Epithelial cell of proximal tubule (primary cell): ENCODE measurements at regions not wholly inside any gene's neighbourhood (a gene's known extent, or its start where the extent isn't known, plus 50 kb on each side); places are given as distances from the start of the nearest gene placed in this dataset.
"Not testable (repeated sequence)": the region's sequence is repeated elsewhere in the genome, so short reads cannot be mapped to it uniquely, and the experiment has no call there.

Experiments
- DNase-seq: peaks from one replicate; pipeline ENCODE4 v3.0.0-alpha.2; 2011; ENCODE audit warnings: low read depth
- H3K4me3 ChIP-seq: 2 replicates; pipeline ENCODE4 v1.5.1; 2011; ENCODE audit warnings: low read depth, mild to moderate bottlenecking, low read length
- CTCF ChIP-seq: conservative IDR thresholded peaks from 2 replicates; pipeline ENCODE4 v1.5.1; 2012; ENCODE audit warnings: low read depth, mild to moderate bottlenecking, low read length

- not testable (repeated sequence) for H3K4me3 ChIP-seq, DNase-seq
Observed at GRCh38 chr15:21357056-21357455, 83.2 kb downstream of the POTEB3 start.

GRCh38 chr15:21355944-21356343 is 84.4 kb downstream of the POTEB3 start:
- not testable (repeated sequence) for DNase-seq, H3K4me3 ChIP-seq

- not testable (repeated sequence) for H3K4me3 ChIP-seq, DNase-seq
Observed at GRCh38 chr15:21354597-21354996, 85.7 kb downstream of the POTEB3 start.

- not testable (repeated sequence) for DNase-seq, H3K4me3 ChIP-seq
Observed at GRCh38 chr15:21352670-21353318, 87.5 kb downstream of the POTEB3 start.

GRCh38 chr15:21344960-21345359 is 95.3 kb downstream of the POTEB3 start:
- DNase-seq, H3K4me3 ChIP-seq: not testable (repeated sequence)

- not testable (repeated sequence) for DNase-seq, H3K4me3 ChIP-seq
Observed at GRCh38 chr15:21344500-21344899, 95.8 kb downstream of the POTEB3 start.

GRCh38 chr15:21337028-21337427 is 103.3 kb downstream of the POTEB3 start:
- not testable (repeated sequence) for H3K4me3 ChIP-seq, DNase-seq

- not testable (repeated sequence) for DNase-seq, H3K4me3 ChIP-seq
Observed at GRCh38 chr15:21324720-21325460, 115.4 kb downstream of the POTEB3 start.

GRCh38 chr15:21284353-21284752 is 155.9 kb downstream of the POTEB3 start:
- peak; percentile 7 for TF ChIP-seq CTCF
- H3K4me3 ChIP-seq, DNase-seq: not testable (repeated sequence)

- DNase-seq, H3K4me3 ChIP-seq: not testable (repeated sequence)
Observed at GRCh38 chr15:21283210-21283609, 157.1 kb downstream of the POTEB3 start.

- not testable (repeated sequence) for DNase-seq, H3K4me3 ChIP-seq
Observed at GRCh38 chr15:21280272-21280671, 160.0 kb downstream of the POTEB3 start.

- not testable (repeated sequence) for DNase-seq, H3K4me3 ChIP-seq
Observed at GRCh38 chr15:21272176-21272982, 167.9 kb downstream of the POTEB3 start.

GRCh38 chr15:21271566-21271965 is 168.7 kb downstream of the POTEB3 start:
- no peak overlapping the region for H3K4me3 ChIP-seq
- TF ChIP-seq CTCF: no peak
- no peak for DNase-seq
